ENCODE measurements at regions not wholly inside any gene's neighbourhood (a gene's known extent, or its start where the extent isn't known, plus 50 kb on each side); places are given as distances from the start of the nearest gene placed in this dataset.
"Not testable (repeated sequence)": the region's sequence is repeated elsewhere in the genome, so short reads cannot be mapped to it uniquely, and the experiment has no call there.

DNA sequence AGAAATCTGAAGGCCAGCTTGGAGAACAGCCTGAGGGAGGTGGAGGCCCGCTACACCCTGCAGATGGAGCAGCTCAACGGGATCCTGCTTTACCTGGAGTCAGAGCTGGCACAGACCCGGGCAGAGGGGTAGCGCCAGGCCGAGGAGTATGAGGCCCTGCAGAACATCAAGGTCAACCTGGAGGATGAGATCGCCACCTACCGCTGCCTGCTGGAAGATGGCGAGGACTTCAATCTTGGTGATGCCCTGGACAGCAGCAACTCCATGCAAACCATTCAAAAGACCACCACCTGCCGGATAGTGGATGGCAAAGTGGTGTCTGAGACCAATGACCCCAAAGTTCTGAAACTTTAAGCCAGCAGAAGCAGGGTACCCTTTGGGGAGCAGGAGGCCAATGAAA lies 318.4 kb downstream of the ZFHX3 start:
- not testable (repeated sequence) for DNase-seq (ENCODE audit: low read depth)

DNA sequence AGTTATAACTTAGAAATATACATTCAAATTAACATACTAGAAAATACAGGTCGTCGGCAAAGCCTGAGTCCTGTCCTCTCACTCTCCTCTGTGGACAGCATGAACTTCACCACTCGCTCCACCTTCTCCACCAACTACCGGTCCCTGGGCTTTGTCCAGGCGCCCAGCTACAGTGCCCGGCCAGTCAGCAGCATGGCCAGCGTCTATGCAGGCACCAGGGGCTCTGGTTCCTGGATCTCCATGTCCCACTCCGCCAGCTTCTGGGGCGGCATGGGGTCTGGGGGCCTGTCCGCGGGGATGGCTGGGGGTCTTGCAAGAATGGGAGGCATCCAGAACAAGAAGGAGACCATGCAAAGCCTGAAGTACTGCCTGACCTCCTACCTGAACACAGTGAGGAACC lies 319.4 kb downstream of the ZFHX3 start:
- DNase-seq (ENCODE audit: low read depth) = no peak

DNA sequence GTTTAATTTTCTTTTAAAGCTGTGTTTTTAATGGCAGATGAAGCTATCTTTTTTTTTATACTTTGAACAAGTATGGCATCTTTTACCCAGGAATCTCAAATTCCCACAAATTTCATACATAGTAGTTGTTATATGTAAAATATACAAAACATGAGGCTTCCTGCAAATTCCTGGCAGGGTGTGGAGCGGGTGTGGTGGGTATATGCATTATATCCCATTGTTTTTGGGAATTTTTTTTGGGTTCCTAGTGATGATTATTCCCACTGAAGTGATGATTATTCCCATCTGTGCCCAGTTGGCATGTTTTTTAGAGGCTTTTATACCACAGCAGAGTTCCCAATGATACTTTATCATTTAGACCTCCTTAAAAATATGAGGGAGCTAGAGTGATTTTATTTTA lies 320.4 kb downstream of the ZFHX3 start:
- DNase-seq (ENCODE audit: low read depth) = no peak

DNA sequence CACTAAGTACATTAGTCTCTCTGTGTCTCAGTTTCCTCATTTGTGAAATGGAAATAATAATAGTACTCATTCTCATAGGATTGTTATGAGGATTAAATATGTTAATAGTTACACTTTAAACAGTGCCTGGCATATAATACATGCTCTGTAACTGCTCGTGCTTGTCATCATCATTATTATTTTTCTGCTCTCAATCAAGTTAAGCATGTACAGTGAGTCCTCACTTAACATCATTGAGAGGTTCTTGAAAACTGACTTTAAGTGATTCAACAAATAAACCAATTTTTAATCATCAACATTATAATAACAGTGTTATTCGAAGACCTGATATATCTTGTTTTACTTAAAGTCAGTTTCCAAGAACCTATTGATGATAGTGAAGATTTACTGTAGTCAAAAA lies 322.3 kb downstream of the ZFHX3 start:
- DNase-seq (ENCODE audit: low read depth) = no peak

DNA sequence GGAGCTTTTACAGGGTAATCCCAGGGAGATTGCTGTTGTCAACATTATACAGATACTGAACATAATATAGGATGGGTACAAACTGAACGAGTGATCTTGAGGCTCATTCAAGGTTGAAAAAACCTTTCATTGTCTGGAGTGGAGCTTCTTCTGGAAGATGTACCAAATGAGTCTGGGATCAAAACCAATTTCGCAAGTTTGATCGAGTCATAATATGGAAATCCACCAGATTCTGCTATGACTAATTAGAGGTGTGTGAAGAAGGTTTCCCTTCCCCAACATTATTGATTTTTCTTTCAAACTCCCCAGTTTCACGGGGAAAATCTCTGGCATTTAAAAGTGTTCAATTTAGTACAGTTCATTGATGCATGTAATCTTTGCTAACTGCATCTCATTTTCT lies 324.1 kb downstream of the ZFHX3 start:
- DNase-seq (ENCODE audit: low read depth) = peak; percentile 44

DNA sequence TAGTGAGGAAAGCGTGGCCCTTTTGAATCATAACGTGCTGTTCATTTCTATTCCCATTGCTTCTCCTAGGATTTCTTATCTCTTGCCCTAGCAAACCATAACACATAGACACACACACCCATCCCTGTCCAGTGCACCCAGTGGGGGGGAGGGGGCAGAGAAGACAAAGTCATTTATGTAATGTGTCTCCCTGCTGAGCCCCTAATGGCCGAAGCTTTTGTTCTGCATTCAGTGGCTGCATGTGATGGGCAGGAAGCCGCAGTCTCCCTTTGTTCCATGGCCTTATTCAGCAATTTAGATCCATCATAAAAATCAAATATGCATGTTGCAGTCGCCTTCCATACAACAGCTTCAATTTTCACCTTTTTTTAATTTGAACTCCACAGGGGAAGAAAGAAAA lies 325.4 kb downstream of the ZFHX3 start:
- DNase-seq (ENCODE audit: low read depth) = no peak

DNA sequence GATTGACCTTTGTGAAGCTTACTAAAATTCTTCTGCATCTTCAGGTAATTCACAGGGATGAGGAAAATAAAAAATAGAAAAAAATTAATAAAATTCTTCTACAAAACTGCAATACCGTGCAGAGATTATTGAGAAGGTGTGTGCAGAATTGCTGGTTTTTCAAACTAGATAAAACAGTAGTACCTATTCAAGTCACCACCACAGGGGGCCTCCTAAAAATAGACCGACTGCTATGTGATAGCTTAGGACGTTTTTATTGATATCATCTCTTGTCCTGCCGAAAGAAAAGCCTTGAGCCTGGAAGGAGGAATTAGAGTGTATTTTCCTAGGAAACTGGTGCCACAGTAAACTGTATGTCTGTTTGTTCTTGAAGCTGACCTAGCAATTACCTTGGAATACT lies 325.9 kb downstream of the ZFHX3 start:
- DNase-seq (ENCODE audit: low read depth) = no peak

DNA sequence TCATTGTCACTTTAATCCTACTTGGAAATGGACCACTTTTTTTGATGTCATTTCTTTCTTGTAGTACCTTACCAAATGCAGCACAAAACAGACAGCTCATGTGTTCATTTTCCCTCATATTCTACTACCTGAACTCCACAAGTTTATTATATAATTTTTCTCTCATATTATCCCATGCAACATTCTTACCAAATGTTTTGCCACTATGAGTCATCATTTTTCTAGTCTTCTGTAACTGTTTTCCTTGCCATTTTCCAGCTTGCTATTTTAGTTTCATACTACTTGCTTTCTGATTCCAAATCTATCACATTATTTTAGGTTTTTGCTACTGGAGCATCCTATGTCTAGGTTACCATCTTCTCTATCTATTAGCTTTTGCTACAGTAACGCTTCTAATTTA lies 332.7 kb downstream of the ZFHX3 start:
- no peak for DNase-seq (ENCODE audit: low read depth)

DNA sequence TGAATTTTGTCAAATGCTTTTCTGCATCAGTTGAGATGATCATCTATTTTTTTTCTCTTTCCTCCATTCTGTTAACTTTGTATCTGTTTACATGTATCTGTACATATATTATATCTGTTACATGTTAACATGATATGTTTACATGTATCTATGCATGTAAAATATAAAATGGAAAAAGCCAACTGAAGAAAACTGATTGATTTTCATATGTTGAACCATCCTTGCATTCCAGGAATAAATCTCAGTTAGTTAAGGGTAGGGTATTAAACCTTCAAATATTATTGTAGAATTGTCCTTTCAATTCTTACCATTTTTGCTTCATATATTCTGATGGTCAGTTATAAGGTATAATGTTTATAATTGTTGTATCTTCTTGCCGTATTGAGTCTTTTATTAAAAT lies 336.1 kb downstream of the ZFHX3 start:
- DNase-seq (ENCODE audit: low read depth) = no peak

DNA sequence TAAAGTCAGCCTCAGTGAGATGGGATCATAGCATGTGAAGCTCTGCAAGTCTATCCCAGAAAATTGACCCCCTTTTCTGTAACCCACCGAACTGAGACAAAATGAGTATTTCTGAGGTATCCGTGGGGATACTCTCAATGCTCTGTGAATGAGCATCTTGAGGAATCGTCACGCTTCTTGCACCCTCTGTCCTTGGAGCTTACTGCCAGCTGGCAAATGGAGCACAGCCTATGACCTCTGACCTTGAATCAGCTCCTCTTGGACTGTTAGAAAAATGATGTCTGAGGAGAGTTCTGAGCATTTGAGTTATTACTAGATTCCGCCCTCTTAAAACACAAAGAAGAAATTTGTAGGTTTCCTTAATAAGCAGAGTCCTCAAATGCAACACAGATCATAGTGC lies 342.1 kb downstream of the ZFHX3 start:
- DNase-seq (ENCODE audit: low read depth) = no peak

DNA sequence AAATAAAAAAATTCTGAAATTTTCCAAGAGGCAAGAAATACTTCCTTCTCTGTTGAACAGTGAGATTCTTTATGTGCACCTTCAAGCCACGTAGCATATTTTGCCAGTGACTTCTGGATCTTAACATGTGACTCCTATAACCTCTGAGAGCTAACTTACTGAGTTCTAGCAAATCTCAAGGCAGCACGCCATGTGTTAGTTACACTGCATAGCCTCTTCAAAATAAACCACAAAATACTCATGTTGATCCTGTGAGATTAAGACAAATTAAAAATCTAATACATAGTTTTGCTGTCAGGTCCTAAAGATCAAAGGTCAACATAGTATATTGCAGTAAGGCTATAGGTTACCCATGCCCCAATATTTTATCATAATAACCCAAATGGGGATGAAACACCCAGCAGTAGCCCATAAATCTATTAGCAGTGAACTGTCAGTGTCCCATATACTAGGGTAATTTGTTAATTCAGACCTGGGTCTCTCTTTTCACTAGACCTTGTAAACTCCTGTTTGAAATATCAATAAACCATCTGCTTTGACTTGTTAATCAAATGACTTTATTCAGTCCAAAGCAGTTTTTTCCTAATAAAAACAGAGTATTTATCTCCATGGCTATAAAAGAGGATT lies 343.1 kb downstream of the ZFHX3 start:
- no peak for DNase-seq (ENCODE audit: low read depth)

DNA sequence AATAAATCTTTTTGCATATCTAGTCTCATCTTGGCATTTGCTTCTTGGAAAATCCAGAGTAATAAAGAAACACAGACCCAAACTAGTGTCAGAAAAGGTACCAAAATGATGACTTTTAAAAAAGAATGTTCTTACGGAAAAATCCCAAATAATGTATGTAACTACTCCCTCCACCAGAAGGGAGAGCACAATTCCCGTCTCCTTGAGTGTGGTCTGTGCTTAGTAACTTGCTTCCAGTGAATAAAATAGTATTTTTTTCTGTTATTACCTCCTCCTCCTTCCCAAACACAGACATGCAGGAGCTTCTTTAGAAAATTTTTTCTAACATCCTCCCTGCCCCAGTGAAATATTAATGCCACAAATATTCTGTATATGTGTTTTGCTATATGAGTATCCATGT lies 358.1 kb downstream of the ZFHX3 start:
- DNase-seq (ENCODE audit: low read depth) = no peak

DNA sequence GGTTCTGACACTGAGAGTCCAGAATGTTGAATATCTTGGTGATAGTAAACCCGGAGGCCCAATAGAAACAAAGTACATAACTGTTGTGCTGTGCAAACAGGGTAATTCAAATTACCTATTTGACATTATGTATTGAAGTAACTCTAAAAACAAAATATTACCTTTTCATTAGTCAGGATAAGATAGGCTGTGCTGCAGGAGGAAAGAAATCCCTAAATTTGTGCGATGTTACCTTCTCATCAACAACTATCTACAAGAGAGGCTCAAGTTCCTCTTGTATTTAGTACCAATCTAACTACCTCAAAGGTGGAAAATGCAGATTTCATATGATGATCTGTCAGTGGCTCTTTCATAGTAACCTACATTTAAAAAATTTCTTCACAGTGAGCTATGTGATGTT lies 367.2 kb downstream of the ZFHX3 start:
- DNase-seq (ENCODE audit: low read depth) = no peak

DNA sequence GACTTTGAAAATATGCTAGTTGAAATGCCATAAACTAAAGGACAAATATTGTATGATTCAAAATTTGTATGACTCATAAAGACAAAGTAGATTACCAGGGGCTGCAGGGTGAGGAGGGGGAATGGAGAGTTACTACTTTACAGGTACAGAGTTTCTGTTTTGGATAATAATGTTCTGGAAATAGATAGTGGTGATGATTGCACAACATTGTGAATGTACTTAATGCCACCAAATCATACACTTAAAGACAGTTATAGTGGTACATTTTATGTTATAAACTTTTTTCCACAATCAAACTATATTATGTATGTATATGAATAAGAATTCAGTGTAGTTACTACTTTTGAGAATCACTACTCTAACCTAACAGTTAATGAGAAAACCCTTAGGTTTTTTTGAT lies 368.1 kb downstream of the ZFHX3 start:
- no peak for DNase-seq (ENCODE audit: low read depth)

DNA sequence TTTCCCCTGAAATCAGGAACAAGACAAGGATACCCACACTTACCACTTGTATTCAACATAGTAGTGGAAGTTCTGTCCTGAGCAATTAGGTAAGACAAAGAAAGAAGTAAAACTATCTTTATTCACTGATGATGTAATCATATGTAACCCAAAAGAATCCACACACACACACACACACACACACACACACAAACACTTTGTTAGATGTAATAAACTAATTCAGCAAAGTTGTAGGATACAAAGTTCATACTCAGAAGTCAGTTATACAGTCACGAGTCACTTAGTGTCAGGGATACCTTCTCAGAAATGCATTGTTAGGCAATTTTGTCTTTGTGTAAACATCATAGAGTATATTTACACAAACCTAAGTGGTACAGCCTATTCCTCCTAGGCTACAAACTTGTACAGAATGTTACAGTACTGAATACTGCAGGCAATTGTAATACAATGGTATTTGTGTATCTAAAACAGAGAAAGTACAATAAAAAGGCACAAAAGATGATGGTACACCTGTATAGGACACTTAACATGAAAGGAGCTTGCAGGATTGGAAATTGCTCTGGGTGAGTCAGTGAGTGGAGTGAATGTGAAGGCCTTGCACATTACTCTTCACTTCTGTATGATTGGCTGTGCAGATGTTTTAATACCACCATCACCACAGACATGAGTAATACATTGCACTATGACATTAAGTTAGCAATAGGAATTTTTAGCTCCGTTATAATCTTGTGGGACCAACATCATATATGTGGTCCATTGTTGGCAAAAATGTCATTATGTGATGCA lies 370.1 kb downstream of the ZFHX3 start:
- DNase-seq (ENCODE audit: low read depth) = no peak

DNA sequence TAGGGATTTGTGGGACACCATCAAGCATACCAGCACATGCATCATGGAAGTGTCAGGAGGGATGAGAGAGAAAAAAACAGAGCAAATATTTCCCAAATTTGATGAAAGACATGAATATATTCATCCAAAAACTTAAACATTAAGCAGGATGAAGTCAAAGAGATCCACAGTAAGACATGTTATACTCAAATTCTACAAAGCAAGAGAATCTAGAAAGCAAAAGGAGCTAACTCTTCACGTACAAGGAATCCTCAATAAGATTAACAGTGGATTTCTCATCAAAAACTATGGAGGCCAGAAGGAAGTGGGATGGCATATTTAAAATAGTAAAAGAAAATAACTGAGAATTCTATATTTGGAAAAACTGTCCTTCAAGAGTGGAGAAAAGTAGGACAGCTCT lies 374.8 kb downstream of the ZFHX3 start:
- no peak for DNase-seq (ENCODE audit: low read depth)

DNA sequence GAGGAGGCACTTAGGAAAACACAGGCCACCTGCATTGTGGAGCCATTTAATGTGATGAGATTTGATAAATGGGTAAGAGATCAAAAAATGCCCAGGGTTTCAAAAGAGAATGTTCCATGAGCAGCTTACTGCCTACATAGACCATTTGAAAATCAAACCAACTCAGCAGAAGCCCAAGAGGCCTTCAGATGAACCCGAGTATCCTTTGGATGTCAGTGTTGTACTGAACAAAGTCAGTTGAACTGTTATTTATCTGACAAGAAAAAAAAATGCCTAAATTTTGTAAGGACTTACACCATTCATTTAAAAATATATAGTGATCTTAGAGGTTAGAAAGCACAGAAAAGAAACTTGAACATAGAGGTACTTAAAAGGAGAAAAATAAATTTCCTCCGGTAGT lies 381.7 kb downstream of the ZFHX3 start:
- no peak for DNase-seq (ENCODE audit: low read depth)

DNA sequence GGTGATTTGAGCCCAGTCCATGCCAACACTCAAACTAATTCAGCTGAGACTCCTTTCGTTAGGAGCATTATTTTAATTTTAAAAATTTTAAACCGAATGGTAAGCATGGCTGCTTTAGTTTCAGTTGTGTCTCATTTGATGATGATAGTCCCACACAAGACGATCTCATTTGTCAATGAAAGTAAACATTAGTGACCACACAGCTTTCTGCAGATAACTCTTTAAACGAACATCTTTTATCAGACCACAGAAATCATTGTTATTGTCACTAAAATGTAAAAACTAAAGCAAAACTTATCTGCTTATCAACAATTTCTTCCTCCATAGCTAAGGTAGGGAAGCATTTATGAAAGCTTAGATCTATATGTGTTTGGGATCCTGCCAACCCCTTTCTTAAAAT lies 382.2 kb downstream of the ZFHX3 start:
- no peak for DNase-seq (ENCODE audit: low read depth)

DNA sequence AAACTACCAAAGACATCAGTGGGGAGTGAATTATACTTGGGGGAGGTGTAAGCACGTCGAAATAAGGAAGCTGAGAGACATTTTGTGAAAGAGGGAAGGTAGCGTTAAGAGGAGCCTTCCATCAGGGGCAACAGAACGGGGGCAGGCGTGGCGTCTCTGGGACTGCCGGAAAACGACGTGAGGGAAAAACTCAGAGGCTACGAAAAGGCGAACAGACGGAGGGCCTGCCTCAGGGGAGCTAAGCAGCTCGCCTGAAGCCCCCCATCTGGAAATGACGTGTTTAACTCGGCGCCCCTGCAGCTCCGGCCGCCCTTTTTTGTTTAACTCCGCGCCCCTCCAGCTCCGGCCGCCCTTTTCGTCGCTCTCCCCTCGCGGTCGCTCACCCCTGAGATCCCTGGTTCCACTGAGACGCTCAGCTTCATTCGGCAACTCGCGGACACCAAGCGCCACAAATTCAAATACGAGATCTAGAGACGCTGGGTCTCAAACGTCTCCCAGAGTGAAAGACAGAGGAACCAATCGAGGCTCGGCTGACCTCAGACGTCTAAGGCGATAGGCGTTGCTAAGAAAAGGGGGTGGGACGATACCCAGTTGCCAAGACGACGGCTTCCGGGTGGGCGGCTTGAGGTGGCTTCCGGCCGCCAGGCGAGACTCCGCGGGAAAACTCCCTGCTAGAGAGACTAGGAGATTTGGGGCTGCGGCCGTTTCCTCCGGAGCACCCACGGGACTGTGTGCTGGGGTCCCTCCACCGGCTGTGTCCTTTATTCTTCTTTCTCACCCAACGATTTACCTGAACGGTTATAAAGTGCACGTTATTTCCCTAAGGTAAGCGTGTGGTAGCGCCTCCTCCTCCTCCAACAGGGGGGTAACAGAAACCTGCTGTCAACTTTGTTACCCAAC lies 383.2 kb downstream of the ZFHX3 start:
- DNase-seq (ENCODE audit: low read depth) = peak; percentile 95

DNA sequence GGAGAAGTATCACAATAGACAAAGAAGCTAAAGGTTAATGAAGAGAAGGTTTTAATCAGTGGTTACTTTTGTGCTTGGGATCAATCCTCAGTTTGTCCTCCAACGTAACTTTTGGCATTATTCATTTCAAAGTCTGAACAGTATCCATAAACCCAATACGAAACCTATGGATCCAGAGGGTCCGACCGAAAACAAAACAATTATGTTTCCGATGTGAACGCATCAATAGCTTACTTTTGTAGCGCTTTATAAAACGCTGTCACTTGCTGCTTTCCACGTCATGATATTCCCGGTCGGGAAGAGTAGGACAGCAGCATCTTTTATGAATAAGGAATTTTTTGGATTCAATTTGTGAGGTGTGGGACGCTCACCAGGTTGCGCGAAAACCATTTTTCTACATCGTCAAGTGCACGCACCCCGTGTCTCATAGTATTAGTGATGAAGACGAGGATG lies 383.8 kb downstream of the ZFHX3 start:
- DNase-seq (ENCODE audit: low read depth) = no peak

DNA sequence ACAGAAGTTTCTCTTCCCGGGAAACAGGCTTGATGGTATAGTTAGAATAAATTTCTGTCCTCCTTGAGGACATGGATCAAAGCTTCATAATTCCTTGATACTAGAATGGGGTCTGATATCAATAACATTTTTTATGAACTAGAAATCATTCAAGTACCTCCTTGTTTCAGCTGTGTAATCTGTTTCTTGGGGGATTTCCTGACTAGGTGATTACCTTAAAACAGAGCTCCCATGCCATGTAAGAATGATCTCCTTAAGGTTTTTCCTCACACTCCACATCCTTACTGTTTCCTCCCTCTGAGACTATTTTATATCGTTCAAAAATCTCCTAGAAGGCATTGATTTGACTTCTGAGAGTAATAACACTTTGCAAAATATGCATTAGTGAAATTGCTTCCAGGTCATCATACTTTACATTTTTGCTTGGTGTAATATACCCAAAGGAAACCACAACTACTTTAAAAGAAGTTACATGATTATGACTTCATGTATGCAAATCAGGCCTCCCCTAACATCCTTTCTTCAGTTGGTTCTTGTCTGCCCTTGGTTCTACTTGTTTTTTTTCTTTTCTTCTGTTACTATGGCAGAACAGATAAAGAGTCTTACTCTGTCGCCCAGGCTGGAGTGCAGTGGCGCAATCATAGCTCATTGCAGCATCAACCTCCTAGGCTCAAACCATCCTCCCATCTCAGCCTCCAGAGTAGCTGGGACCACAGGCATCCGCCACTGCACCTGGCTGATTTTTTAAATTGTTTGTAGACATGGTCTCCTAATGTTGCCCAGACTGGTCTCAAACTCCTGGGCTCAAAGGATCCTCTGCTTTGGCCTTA lies 388.8 kb downstream of the ZFHX3 start:
- DNase-seq (ENCODE audit: low read depth) = no peak

DNA sequence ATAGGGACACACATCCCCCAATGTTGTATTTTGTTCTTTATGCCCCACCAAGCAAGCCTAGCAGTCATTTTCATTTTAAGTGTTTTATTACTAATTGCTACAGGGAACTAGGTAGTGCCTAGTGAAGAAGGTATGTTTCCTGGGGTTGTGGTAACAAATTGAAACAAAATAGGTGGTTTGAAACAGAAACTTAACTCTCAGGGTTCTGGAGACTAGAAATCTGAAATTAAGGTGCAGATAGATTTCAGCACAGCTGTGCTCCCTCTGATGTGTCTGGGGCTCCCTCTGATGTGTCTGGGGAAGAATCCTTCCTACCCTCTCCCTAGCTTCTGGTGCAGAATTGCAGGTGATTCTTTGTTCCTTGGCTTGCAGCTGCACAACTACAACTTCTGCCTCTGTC lies 390.1 kb downstream of the ZFHX3 start:
- no peak for DNase-seq (ENCODE audit: low read depth)
